ENCODE measurements at regions not wholly inside any gene's neighbourhood (a gene's known extent, or its start where the extent isn't known, plus 50 kb on each side); places are given as distances from the start of the nearest gene placed in this dataset.

- no peaks in the 10 kb centered on the region for H3K27me3 ChIP-seq
- H3K4me1 ChIP-seq, result peaks cover 0 to 21% (median 0%) of the 10 kb centered on the region in 12 donors
- no peak overlapping the region for H3K27ac ChIP-seq
- TF ChIP-seq POLR2A (IDR thresholded peaks at IDR 0.05), result no peak
- H3K9me3 ChIP-seq, result no peaks in the 10 kb centered on the region
- DNase-seq (no peak), ATAC-seq (peak in 2 of 4 donors; percentile 50 to 58)
- H3K4me3 ChIP-seq, result no peak overlapping the region
- H3K36me3 ChIP-seq, result no peaks in the 10 kb centered on the region
- WGBS, 4 donors, result 42 to 55% (median 49%) methylated on average over 4 of the region's 4 CpGs
- intact Hi-C loops (cut with DNase I), result no loop called here
Observed at GRCh38 chr14:84806622-84807021, 723.3 kb upstream of the FLRT2 start.

GRCh38 chr14:84807673-84808072 lies 722.3 kb upstream of the FLRT2 start:
- Histone ChIP-seq H3K27me3 (no peaks in the 10 kb centered on the region), H3K9me3 (no peaks in the 10 kb centered on the region), H3K4me3 (no peak overlapping the region), H3K36me3 (no peaks in the 10 kb centered on the region), H3K4me1 (peaks cover 0 to 21% (median 0%) of the 10 kb centered on the region in 12 donors), H3K27ac (no peak overlapping the region)
- WGBS, 4 donors, result 23 to 69% (median 50%) methylated on average over 3 of the region's 3 CpGs
- peak in 1 of 5 donors; percentile 24 for DNase-seq
- intact Hi-C loops (cut with DNase I), result no loop called here
- TF ChIP-seq POLR2A (IDR thresholded peaks at IDR 0.05), result no peak
- TF ChIP-seq CTCF (IDR thresholded peaks at IDR 0.05), result no peak
- peak in 2 of 4 donors; percentile 28 to 46 for ATAC-seq

GRCh38 chr14:84809158-84809557 lies 720.8 kb upstream of the FLRT2 start:
- H3K4me3 ChIP-seq, result no peak overlapping the region
- no peaks in the 10 kb centered on the region for H3K27me3 ChIP-seq
- no peak overlapping the region for H3K27ac ChIP-seq
- H3K9me3 ChIP-seq, result no peaks in the 10 kb centered on the region
- TF ChIP-seq CTCF (IDR thresholded peaks at IDR 0.05) (no peak), POLR2A (IDR thresholded peaks at IDR 0.05) (no peak)
- no peaks in the 10 kb centered on the region for H3K36me3 ChIP-seq
- ATAC-seq (no peak), DNase-seq (no peak)
- H3K4me1 ChIP-seq, result peaks cover 0 to 21% (median 0%) of the 10 kb centered on the region in 12 donors
- intact Hi-C loops (cut with DNase I), result no loop called here
- WGBS, 4 donors, result 54 to 67% (median 64%) methylated on average over 2 of the region's 2 CpGs

GRCh38 chr14:84814391-84814790 lies 715.6 kb upstream of the FLRT2 start:
- H3K27me3 ChIP-seq, result no peaks in the 10 kb centered on the region
- no peak overlapping the region for H3K27ac ChIP-seq
- no peak for TF ChIP-seq CTCF (IDR thresholded peaks at IDR 0.05)
- TF ChIP-seq POLR2A (IDR thresholded peaks at IDR 0.05), result no peak
- 68 to 83% (median 74%) methylated on average over 1 of the region's 1 CpG for WGBS, 4 donors
- intact Hi-C loops (cut with DNase I), result no loop called here
- no peak overlapping the region for H3K4me3 ChIP-seq
- no peaks in the 10 kb centered on the region for H3K9me3 ChIP-seq
- H3K36me3 ChIP-seq, result no peaks in the 10 kb centered on the region
- H3K4me1 ChIP-seq, result no peaks in the 10 kb centered on the region
- no peak for ATAC-seq
- DNase-seq, result no peak

GRCh38 chr14:84819528-84819927 lies 710.4 kb upstream of the FLRT2 start:
- no peak overlapping the region for H3K4me3 ChIP-seq
- H3K4me1 ChIP-seq, result no peaks in the 10 kb centered on the region
- intact Hi-C loops (cut with DNase I), result no loop called here
- no peak for ATAC-seq
- no peaks in the 10 kb centered on the region for H3K9me3 ChIP-seq
- DNase-seq, result no peak
- no peak overlapping the region for H3K27ac ChIP-seq
- TF ChIP-seq CTCF (IDR thresholded peaks at IDR 0.05) (no peak), POLR2A (IDR thresholded peaks at IDR 0.05) (no peak)
- H3K27me3 ChIP-seq, result no peaks in the 10 kb centered on the region
- no peaks in the 10 kb centered on the region for H3K36me3 ChIP-seq
- WGBS, 4 donors, result 89 to 93% (median 92%) methylated on average over 2 of the region's 2 CpGs
